ENCODE measurements at regions not wholly inside any gene's neighbourhood (a gene's known extent, or its start where the extent isn't known, plus 50 kb on each side); places are given as distances from the start of the nearest gene placed in this dataset.

DNA sequence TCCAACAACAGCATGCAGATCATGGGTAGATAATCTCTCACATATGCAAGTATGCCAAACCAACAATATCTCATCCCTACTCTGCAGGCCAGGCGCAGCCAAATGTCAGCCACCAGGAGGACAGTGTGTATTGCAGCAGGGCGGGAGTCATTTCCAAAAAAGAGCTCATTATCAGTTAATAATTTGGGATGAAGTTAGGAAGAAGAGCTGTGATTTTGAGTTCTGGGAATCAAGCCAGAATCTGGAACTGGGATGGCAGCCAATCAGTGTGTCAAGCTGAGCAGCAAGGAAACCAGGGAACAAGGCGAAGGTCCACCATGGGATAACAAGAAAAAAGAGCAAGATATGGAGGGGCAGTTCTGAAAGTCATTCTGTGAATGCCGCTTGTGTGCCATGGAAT, 88.2 kb upstream of the CAMK2D start:
- H3K27ac ChIP-seq = no peak overlapping the region
- DNase-seq = no peak
- H3K36me3 ChIP-seq = no peaks in the 10 kb centered on the region
- WGBS, 2 donors = 49 to 60% methylated on average over 4 of the region's 4 CpGs
- no peaks in the 10 kb centered on the region for H3K9me3 ChIP-seq
- intact Hi-C loops (cut with DNase I) = no loop called here
- no peak for TF ChIP-seq POLR2A (IDR thresholded peaks at IDR 0.05)
- TF ChIP-seq, protein P1, sequence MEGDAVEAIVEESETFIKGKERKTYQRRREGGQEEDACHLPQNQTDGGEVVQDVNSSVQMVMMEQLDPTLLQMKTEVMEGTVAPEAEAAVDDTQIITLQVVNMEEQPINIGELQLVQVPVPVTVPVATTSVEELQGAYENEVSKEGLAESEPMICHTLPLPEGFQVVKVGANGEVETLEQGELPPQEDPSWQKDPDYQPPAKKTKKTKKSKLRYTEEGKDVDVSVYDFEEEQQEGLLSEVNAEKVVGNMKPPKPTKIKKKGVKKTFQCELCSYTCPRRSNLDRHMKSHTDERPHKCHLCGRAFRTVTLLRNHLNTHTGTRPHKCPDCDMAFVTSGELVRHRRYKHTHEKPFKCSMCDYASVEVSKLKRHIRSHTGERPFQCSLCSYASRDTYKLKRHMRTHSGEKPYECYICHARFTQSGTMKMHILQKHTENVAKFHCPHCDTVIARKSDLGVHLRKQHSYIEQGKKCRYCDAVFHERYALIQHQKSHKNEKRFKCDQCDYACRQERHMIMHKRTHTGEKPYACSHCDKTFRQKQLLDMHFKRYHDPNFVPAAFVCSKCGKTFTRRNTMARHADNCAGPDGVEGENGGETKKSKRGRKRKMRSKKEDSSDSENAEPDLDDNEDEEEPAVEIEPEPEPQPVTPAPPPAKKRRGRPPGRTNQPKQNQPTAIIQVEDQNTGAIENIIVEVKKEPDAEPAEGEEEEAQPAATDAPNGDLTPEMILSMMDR (IDR thresholded peaks at IDR 0.05) = no peak
- H3K27me3 ChIP-seq = no peaks in the 10 kb centered on the region
- no peaks in the 10 kb centered on the region for H3K4me1 ChIP-seq
- H3K4me3 ChIP-seq = no peak overlapping the region

DNA sequence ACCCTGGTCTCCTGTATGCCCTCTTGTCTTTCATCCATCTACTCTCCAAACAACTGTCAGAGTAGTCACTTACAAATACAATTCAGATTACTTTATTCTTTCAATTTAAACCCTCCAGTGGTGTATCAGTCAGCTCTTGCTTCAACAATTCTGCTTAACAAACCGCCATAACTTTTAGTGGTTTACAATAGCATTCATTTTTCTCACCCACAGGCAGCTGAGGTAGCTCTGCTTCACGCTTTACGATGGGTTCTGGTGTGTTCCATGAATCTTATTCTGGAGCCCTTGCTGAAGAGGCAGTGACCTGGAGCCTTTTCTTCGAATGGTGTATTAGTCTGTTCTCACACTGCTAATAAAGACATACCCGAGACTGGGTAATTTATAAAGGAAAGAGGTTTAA, 86.2 kb upstream of the CAMK2D start:
- no peaks in the 10 kb centered on the region for H3K4me1 ChIP-seq
- intact Hi-C loops (cut with DNase I) = no loop called here
- DNase-seq = no peak
- WGBS, 2 donors = 73 to 89% methylated on average over 5 of the region's 5 CpGs
- no peaks in the 10 kb centered on the region for H3K36me3 ChIP-seq
- TF ChIP-seq, protein P1 (IDR thresholded peaks at IDR 0.05) = no peak
- no peak for TF ChIP-seq POLR2A (IDR thresholded peaks at IDR 0.05)
- H3K27me3 ChIP-seq = no peaks in the 10 kb centered on the region
- no peaks in the 10 kb centered on the region for H3K9me3 ChIP-seq
- no peak overlapping the region for H3K4me3 ChIP-seq
- no peak overlapping the region for H3K27ac ChIP-seq

DNA sequence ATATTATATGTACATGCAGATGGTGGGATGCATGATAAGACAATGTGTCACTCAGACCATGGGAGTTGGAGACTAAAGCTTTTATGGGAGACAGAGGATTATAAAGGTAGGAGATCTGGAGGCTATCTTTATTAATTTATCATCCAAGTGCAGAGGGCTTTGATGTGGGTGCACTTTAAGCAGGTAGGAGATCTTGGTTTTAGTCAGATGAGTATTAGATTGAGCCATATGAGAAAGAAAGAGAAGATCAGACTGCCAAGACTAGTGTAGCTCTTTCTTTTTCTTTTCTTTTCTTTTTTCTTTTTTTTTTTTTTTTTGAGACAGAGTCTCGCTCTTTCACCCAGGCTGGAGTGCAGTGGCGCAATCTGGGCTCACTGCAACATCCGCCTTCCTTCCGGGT, 84.9 kb upstream of the CAMK2D start:
- H3K36me3 ChIP-seq = no peaks in the 10 kb centered on the region
- WGBS, 2 donors = 94% methylated on average over 3 of the region's 4 CpGs; no CpG with 5 or more reads in 1 of the 2 donors

DNA sequence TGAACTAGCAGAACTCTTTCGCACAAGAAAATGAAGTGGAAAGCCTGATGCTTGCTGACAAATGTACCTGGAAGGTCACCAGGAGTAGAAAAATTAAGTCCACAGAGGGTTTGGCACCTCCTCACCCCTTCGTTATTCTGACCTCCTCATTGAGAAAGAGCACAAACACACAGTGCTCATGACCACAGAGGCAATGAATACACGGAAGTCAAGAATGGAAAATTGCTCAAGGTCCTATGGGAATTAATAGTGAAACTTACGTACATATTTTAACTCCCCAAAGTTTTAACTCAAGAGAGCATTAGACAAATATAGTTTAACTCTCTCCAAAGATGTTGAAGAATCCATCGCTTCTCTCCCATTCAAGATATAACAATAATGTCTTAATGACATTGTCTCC, 83.6 kb upstream of the CAMK2D start:
- no peak overlapping the region for H3K27ac ChIP-seq
- H3K4me3 ChIP-seq = no peak overlapping the region
- H3K27me3 ChIP-seq = no peaks in the 10 kb centered on the region
- DNase-seq = no peak
- H3K9me3 ChIP-seq = no peaks in the 10 kb centered on the region
- 84 to 87% methylated on average over 5 of the region's 5 CpGs for WGBS, 2 donors
- H3K36me3 ChIP-seq = no peaks in the 10 kb centered on the region
- intact Hi-C loops (cut with DNase I) = no loop called here
- H3K4me1 ChIP-seq = no peaks in the 10 kb centered on the region
- no peak for TF ChIP-seq POLR2A (IDR thresholded peaks at IDR 0.05)
- TF ChIP-seq, protein P1 (IDR thresholded peaks at IDR 0.05) = no peak

More for the DNA sequence above, 84.9 kb upstream of the CAMK2D start:
- Histone ChIP-seq H3K4me3 (no peak overlapping the region), H3K9me3 (no peaks in the 10 kb centered on the region), H3K4me1 (no peaks in the 10 kb centered on the region), H3K27me3 (no peaks in the 10 kb centered on the region), H3K27ac (no peak overlapping the region)
- TF ChIP-seq POLR2A (IDR thresholded peaks at IDR 0.05) = no peak
- TF ChIP-seq, protein P1 (IDR thresholded peaks at IDR 0.05) = no peak
- intact Hi-C loops (cut with DNase I) = no loop called here
- no peak for DNase-seq

DNA sequence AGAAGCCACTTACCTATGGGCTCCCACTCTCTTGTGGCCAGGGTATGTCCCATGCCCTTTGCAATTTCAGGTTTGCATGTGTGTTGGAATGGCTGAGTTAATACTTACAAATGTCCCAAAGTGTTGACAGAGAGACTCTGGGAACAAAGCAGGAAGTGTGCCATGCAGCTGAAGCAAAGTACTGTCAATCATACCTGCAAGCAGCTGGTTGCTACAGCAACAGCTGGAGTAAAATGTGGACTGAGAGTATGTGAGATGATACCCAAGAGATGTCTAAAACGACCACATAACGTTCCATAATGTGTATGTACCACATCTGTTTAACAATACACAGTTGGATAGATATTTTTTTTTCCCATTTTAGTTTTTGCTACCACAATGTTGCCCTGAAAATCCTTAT, 82.8 kb upstream of the CAMK2D start:
- no peak overlapping the region for H3K27ac ChIP-seq
- H3K27me3 ChIP-seq = no peaks in the 10 kb centered on the region
- intact Hi-C loops (cut with DNase I) = no loop called here
- H3K4me3 ChIP-seq = no peak overlapping the region
- WGBS, 2 donors = 79 to 80% methylated on average over 2 of the region's 2 CpGs
- no peaks in the 10 kb centered on the region for H3K36me3 ChIP-seq
- no peak for DNase-seq
- H3K9me3 ChIP-seq = no peaks in the 10 kb centered on the region
- no peaks in the 10 kb centered on the region for H3K4me1 ChIP-seq
- TF ChIP-seq, protein P1 (IDR thresholded peaks at IDR 0.05) = no peak
- TF ChIP-seq POLR2A (IDR thresholded peaks at IDR 0.05) = no peak
